GM19043 (cell line): ENCODE measurements at regions not wholly inside any gene's neighbourhood (a gene's known extent, or its start where the extent isn't known, plus 50 kb on each side); places are given as distances from the start of the nearest gene placed in this dataset.

Experiments used
- ATAC-seq: cut with Tn5 transposase; IDR thresholded peaks from one replicate; pipeline ENCODE4 v1.9.1; 2021; ENCODE audit warnings: low read depth; ENCODE audit not compliant: unreplicated experiment

GRCh38 chr20:54272901-54273488 lies 65.1 kb downstream of the PFDN4 start:
- no peak for ATAC-seq

- no peak for ATAC-seq
These were observed 67.6 kb downstream of the PFDN4 start for GRCh38 chr20:54275359-54276111.

- no peak for ATAC-seq
These were observed 68.8 kb downstream of the PFDN4 start for GRCh38 chr20:54276577-54277169.

- ATAC-seq, result no peak
These were observed 70.4 kb downstream of the PFDN4 start for GRCh38 chr20:54278262-54278661.

- ATAC-seq, result no peak
These were observed 74.7 kb downstream of the PFDN4 start for GRCh38 chr20:54282625-54283024.

GRCh38 chr20:54283253-54283652 lies 75.4 kb downstream of the PFDN4 start:
- ATAC-seq, result no peak

- ATAC-seq, result no peak
These were observed 77.2 kb downstream of the PFDN4 start for GRCh38 chr20:54284928-54285704.

GRCh38 chr20:54290636-54291035 lies 82.7 kb downstream of the PFDN4 start:
- ATAC-seq, result no peak

- ATAC-seq, result no peak
These were observed 83.6 kb downstream of the PFDN4 start for GRCh38 chr20:54291339-54292010.

- no peak for ATAC-seq
These were observed 84.3 kb downstream of the PFDN4 start for GRCh38 chr20:54292185-54292584.

- ATAC-seq, result no peak
These were observed 85.6 kb downstream of the PFDN4 start for GRCh38 chr20:54293526-54293925.

GRCh38 chr20:54294094-54294493 lies 86.2 kb downstream of the PFDN4 start:
- ATAC-seq, result no peak

- no peak for ATAC-seq
These were observed 87.8 kb downstream of the PFDN4 start for GRCh38 chr20:54295686-54296085.

GRCh38 chr20:54305421-54305820 lies 97.5 kb downstream of the PFDN4 start:
- ATAC-seq, result no peak

- no peak for ATAC-seq
These were observed 99.3 kb downstream of the PFDN4 start for GRCh38 chr20:54306985-54307710.

- ATAC-seq, result no peak
These were observed 100.9 kb downstream of the PFDN4 start for GRCh38 chr20:54308804-54309203.

- ATAC-seq, result no peak
These were observed 111.0 kb downstream of the PFDN4 start for GRCh38 chr20:54318892-54319291.

GRCh38 chr20:54320148-54320607 lies 112.3 kb downstream of the PFDN4 start:
- ATAC-seq, result no peak

- no peak for ATAC-seq
These were observed 113.6 kb downstream of the PFDN4 start for GRCh38 chr20:54321352-54322087.
